Body of pancreas (tissue), 4 donors: ENCODE measurements at regions not wholly inside any gene's neighbourhood (a gene's known extent, or its start where the extent isn't known, plus 50 kb on each side); places are given as distances from the start of the nearest gene placed in this dataset.

Experiments used
- CTCF ChIP-seq, 7 experiments: fragments of 450-650 bp in 4 of 7; fragments of 200-600 bp in 3 of 7; sonication (generic) in 3 of 7; IDR thresholded peaks; one replicate each; pipeline ENCODE4 v1.5.1; 2016 to 2019; ENCODE audit warnings: antibody characterized with exemption in 7 of 7
- POLR2A ChIP-seq, 3 donors: fragments of 450-650 bp; IDR thresholded peaks; one replicate each; pipeline ENCODE4 v1.6.1; 2016; ENCODE audit warnings: antibody characterized with exemption in 3 of 3, mild to moderate bottlenecking in 2 of 3

GRCh38 chr11:88435415-88435814 lies 97.9 kb upstream of the CTSC start:
- TF ChIP-seq CTCF (IDR thresholded peaks at IDR 0.05), result no peak
- TF ChIP-seq POLR2A (IDR thresholded peaks at IDR 0.05), result no peak
